ENCODE measurements at regions not wholly inside any gene's neighbourhood (a gene's known extent, or its start where the extent isn't known, plus 50 kb on each side); places are given as distances from the start of the nearest gene placed in this dataset.

- no peak for ATAC-seq
- FAIRE-seq: no peak
- H3K4me3 ChIP-seq: no peak overlapping the region
- DNase-seq: no peak
- H3K9me3 ChIP-seq: no peaks in the 10 kb centered on the region
- WGBS, 2 donors: 81 to 89% methylated on average over 2 of the region's 2 CpGs
- no peaks in the 10 kb centered on the region for H3K27me3 ChIP-seq
- no peaks in the 10 kb centered on the region for H3K36me3 ChIP-seq
- intact Hi-C loops (cut with DNase I): no loop called here
- TF ChIP-seq, protein P1, sequence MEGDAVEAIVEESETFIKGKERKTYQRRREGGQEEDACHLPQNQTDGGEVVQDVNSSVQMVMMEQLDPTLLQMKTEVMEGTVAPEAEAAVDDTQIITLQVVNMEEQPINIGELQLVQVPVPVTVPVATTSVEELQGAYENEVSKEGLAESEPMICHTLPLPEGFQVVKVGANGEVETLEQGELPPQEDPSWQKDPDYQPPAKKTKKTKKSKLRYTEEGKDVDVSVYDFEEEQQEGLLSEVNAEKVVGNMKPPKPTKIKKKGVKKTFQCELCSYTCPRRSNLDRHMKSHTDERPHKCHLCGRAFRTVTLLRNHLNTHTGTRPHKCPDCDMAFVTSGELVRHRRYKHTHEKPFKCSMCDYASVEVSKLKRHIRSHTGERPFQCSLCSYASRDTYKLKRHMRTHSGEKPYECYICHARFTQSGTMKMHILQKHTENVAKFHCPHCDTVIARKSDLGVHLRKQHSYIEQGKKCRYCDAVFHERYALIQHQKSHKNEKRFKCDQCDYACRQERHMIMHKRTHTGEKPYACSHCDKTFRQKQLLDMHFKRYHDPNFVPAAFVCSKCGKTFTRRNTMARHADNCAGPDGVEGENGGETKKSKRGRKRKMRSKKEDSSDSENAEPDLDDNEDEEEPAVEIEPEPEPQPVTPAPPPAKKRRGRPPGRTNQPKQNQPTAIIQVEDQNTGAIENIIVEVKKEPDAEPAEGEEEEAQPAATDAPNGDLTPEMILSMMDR (IDR thresholded peaks at IDR 0.05): no peak
- H3K27ac ChIP-seq: no peak overlapping the region
- no peaks in the 10 kb centered on the region for H3K4me1 ChIP-seq
These were observed 205.3 kb downstream of the TM2D1 start for GRCh38 chr1:61519631-61520030.

- DNase-seq (no peak), FAIRE-seq (peak; percentile 9), ATAC-seq (no peak)
- Histone ChIP-seq H3K9me3 (no peaks in the 10 kb centered on the region), H3K4me3 (no peak overlapping the region), H3K27ac (no peak overlapping the region), H3K27me3 (no peaks in the 10 kb centered on the region), H3K36me3 (no peaks in the 10 kb centered on the region), H3K4me1 (no peaks in the 10 kb centered on the region)
- intact Hi-C loops (cut with DNase I): no loop called here
- TF ChIP-seq, protein P1 (IDR thresholded peaks at IDR 0.05): no peak
- 84 to 98% methylated on average over 1 of the region's 1 CpG for WGBS, 2 donors
These were observed 206.1 kb downstream of the TM2D1 start for GRCh38 chr1:61518670-61519400.

DNA sequence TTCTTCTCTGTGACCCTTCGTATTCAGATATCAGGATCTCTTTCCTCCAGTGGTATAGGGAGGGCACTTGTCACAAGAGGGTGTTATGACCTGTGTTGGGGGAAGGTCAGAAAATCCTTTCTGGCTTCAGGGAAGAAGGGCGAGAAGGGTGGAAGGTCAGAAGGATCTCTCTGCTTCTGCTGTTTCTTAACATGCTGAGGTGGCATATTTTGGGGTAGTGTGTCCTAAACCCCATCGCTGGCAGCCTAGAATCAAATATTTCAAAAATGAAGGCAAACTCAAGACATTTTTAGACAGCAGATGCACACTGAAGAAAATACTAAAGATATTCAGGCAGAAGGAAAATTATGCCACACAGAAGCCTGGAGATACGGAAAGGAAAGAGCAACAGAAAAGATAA is 207.6 kb downstream of the TM2D1 start:
- intact Hi-C loops (cut with DNase I): no loop called here
- WGBS, 2 donors: 85 to 90% methylated on average over 4 of the region's 4 CpGs
- no peaks in the 10 kb centered on the region for H3K4me1 ChIP-seq

DNA sequence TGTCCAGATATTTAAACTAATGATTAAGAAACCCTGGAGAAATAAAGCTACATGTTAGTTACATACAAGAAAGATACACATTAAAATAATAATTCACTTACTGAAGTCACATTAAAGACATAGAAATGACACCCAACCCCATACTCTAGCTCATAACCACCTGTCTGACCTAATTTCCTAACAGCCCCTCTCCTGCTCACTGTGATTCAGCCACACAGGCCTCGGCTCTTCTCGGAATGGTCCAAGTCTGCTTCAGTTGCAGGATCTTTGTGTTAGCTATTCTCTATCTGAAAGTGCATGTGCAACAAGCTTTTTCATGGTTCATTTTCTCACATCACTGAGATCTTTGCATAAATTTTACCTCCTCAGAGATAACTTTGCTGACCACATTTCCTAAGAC is 209.8 kb downstream of the TM2D1 start:
- H3K27me3 ChIP-seq: no peaks in the 10 kb centered on the region
- no peak for ATAC-seq
- H3K4me3 ChIP-seq: no peak overlapping the region
- H3K9me3 ChIP-seq: no peaks in the 10 kb centered on the region
- H3K4me1 ChIP-seq: no peaks in the 10 kb centered on the region
- no peaks in the 10 kb centered on the region for H3K36me3 ChIP-seq
- 73 to 85% methylated on average over 2 of the region's 2 CpGs for WGBS, 2 donors
- FAIRE-seq: no peak
- intact Hi-C loops (cut with DNase I): no loop called here
- TF ChIP-seq, protein P1 (IDR thresholded peaks at IDR 0.05): no peak
- no peak overlapping the region for H3K27ac ChIP-seq
- DNase-seq: no peak

More for the DNA sequence above, 207.6 kb downstream of the TM2D1 start:
- DNase-seq (no peak), FAIRE-seq (no peak), ATAC-seq (no peak)
- Histone ChIP-seq H3K4me3 (no peak overlapping the region), H3K36me3 (no peaks in the 10 kb centered on the region), H3K9me3 (no peaks in the 10 kb centered on the region), H3K27me3 (no peaks in the 10 kb centered on the region), H3K27ac (no peak overlapping the region)
- TF ChIP-seq, protein P1 (IDR thresholded peaks at IDR 0.05): no peak
